ENCODE measurements at regions not wholly inside any gene's neighbourhood (a gene's known extent, or its start where the extent isn't known, plus 50 kb on each side); places are given as distances from the start of the nearest gene placed in this dataset.

- WGBS, 2 experiments (ENCODE audit: extremely low coverage in 1 of 2, insufficient coverage in 1 of 2, insufficient read length in 1 of 2, insufficient replicate concordance in 2 of 2, low coverage in 1 of 2, low lambda C conversion rate in 2 of 2, missing lambda C conversion rate in 1 of 2), result 92% methylated on average over 5 of the region's 5 CpGs; no CpG with 5 or more reads in 1 of the 2 experiments
- CTCF ChIA-PET (ENCODE audit: partially characterized antibody), result interaction anchor here (0.7 to 3.6 kb wide), 4 partner anchors 22 to 151 kb away, joined by 3 to 12 read pairs (median 4); no protein-coding TSS in a partner anchor
- Histone ChIP-seq H2AK5ac (ENCODE audit: low read depth, low read length) (no peak overlapping the region), H2BK5ac (ENCODE audit: low read depth, low read length) (no peak overlapping the region), H3K79me2 (ENCODE audit: control insufficient read depth in 1 of 2, insufficient read depth in 2 of 2, low read length in 2 of 2) (no peaks in the 10 kb centered on the region), H3K9ac (replicated peaks in 1 of 4; ENCODE audit: extremely low read depth in 1 of 4, low read depth in 3 of 4, low read length in 3 of 4) (no peak overlapping the region), H4K91ac (replicated peaks; ENCODE audit: insufficient read length, low read length) (no peak overlapping the region), H3K9me3 (ENCODE audit: insufficient read depth in 2 of 2, low read depth in 1 of 2, low read length in 1 of 2) (peaks cover 9% of the 10 kb centered on the region in 2 experiments; a peak in 3 of 4 replicates), H4K8ac (ENCODE audit: extremely low read depth, insufficient read depth, low read length) (no peak overlapping the region), H3K4me1 (replicated peaks in 1 of 4; ENCODE audit: control insufficient read depth in 3 of 4, insufficient read depth in 4 of 4, low read length in 3 of 4) (no peaks in the 10 kb centered on the region), H2BK20ac (ENCODE audit: low read length) (no peak overlapping the region), H2BK120ac (replicated peaks; ENCODE audit: low read depth, low read length) (no peak overlapping the region), H3K27me3 (replicated peaks in 1 of 4; ENCODE audit: control insufficient read depth in 3 of 4, extremely low read depth in 1 of 4, insufficient read depth in 3 of 4, low read length in 3 of 4) (no peaks in the 10 kb centered on the region), H3K36me3 (ENCODE audit: control insufficient read depth in 2 of 4, insufficient read depth in 4 of 4, low read length in 3 of 4) (no peaks in the 10 kb centered on the region), H3K4ac (replicated peaks; ENCODE audit: insufficient read length, low read depth, low read length) (no peak overlapping the region), H3K79me1 (ENCODE audit: low read depth, low read length) (no peaks in the 10 kb centered on the region), H3K4me3 (ENCODE audit: extremely low read depth in 1 of 4, insufficient read depth in 2 of 4, low read depth in 3 of 4, low read length in 4 of 4) (no peak overlapping the region), H3K23ac (ENCODE audit: insufficient read length) (no peak overlapping the region), H4K20me1 (replicated peaks in 1 of 2; ENCODE audit: control insufficient read depth in 1 of 2, insufficient read depth in 2 of 2, low read length in 2 of 2) (no peaks in the 10 kb centered on the region), H3K14ac (ENCODE audit: insufficient read length) (no peak overlapping the region), H3K18ac (ENCODE audit: extremely low read depth, low read length) (no peak overlapping the region), H2AFZ (ENCODE audit: low read length) (0 out of 2 replicates have a peak overlapping the region, but pooled peaks have one; percentile 22), H2BK15ac (ENCODE audit: low read length) (no peak overlapping the region), H3K27ac (ENCODE audit: low read depth, low read length) (no peak overlapping the region), H4K5ac (ENCODE audit: insufficient read length, low read depth, low read length) (no peak overlapping the region), H3K4me2 (ENCODE audit: insufficient read depth in 1 of 2, low read depth in 2 of 2, low read length in 2 of 2) (no peak overlapping the region), H3K56ac (replicated peaks; ENCODE audit: insufficient read length, low read depth, low read length) (no peak overlapping the region), H2BK12ac (ENCODE audit: low read depth, low read length) (no peak overlapping the region; the same call in 1 of the 2 replicates), H3K23me2 (ENCODE audit: low read depth, low read length) (no peaks in the 10 kb centered on the region)
- no peak for DNase-seq (ENCODE audit: low read depth in 1 of 2, low spot score in 2 of 2)
- POLR2A ChIA-PET (ENCODE audit: partially characterized antibody), result interaction anchor here (1.1 kb wide), 1 partner anchor 136 kb away, joined by 3 read pairs; the partner anchor contains the start of gene SLC39A10
- no peak for TF ChIP-seq PHF8 (conservative IDR thresholded peaks at IDR 0.05; ENCODE audit: low read depth, low read length)
- 0 out of 2 replicates have a peak, but pooled peaks have one; percentile 31 for TF ChIP-seq TEAD4 (IDR thresholded peaks at IDR 0.05; ENCODE audit: low read depth, low read length)
- FAIRE-seq, result no peak
Measured at GRCh38 chr2:195520671-195521155, 136.3 kb upstream of the SLC39A10 start.
